A549 (cell line): ENCODE measurements at regions not wholly inside any gene's neighbourhood (a gene's known extent, or its start where the extent isn't known, plus 50 kb on each side); places are given as distances from the start of the nearest gene placed in this dataset.
A peak's percentile ranks its signal among the peaks of the same experiment; 100 is the strongest.

Experiments used
- ATAC-seq, 2 experiments: fragments of 200-7000 bp in 1 of 2; fragments of >200 bp in 1 of 2; cut with Nextera tagmentation in 1 of 2; cut with Tn5 transposase in 1 of 2; 3 replicates each; pipeline versions ENCODE4 v1.8.0 to v1.9.1; 2018 to 2020; ENCODE audit warnings: mild to moderate bottlenecking in 1 of 2, moderate library complexity in 1 of 2
- CTCF ChIA-PET: fragments of 300-600 bp; sonication (Branson Sonifier 250); formaldehyde crosslinking; extraction: SDS; loops from one replicate; lab custom pipeline; 2021; ENCODE audit warnings: antibody characterized with exemption, inconsistent platforms; lab: Yijun Ruan, JAX
- POLR2A ChIA-PET: fragments of 350-600 bp; formaldehyde crosslinking; extraction: SDS; loops from one replicate; lab custom pipeline; 2021; ENCODE audit warnings: antibody characterized with exemption, inconsistent platforms; lab: Yijun Ruan, JAX
- DNase-seq, 2 experiments: peaks; one replicate each; pipeline versions ENCODE4 v3.0.0 to v3.0.0-alpha.2; 2011 to 2016; ENCODE audit warnings: low read depth in 1 of 2, low spot score in 1 of 2
- FAIRE-seq: peaks from 2 replicates; lab custom pipeline; 2011; peaks lifted over from hg19 to GRCh38; lab: Jason Lieb, UNC
- H3K27ac ChIP-seq, 2 experiments: fragments of >200 bp; sonication (Bioruptor Twin); formaldehyde crosslinking; 3 replicates each; pipeline ENCODE4 v1.5.1; 2016 to 2017
- H3K4me1 ChIP-seq: fragments of >200 bp; sonication (Bioruptor Twin); formaldehyde crosslinking; 3 replicates; pipeline ENCODE4 v1.6.1; 2016
- H3K4me2 ChIP-seq: fragments of >200 bp; sonication (Bioruptor Twin); formaldehyde crosslinking; 3 replicates; pipeline ENCODE4 v1.6.1; 2016
- H3K4me3 ChIP-seq: fragments of >200 bp; sonication (Bioruptor Twin); formaldehyde crosslinking; 3 replicates; pipeline ENCODE4 v1.5.1; 2016
- H3K9me3 ChIP-seq: fragments of >200 bp; sonication (Bioruptor Twin); formaldehyde crosslinking; 3 replicates; pipeline ENCODE4 v1.6.1; 2016
- BHLHE40 ChIP-seq: IDR thresholded peaks from 2 replicates; pipeline ENCODE4 v1.6.1; 2012; ENCODE audit warnings: low read depth, low read length, inconsistent platforms
- CBX8 ChIP-seq: fragments of 200-600 bp; sonication (generic); IDR thresholded peaks from 2 replicates; pipeline ENCODE4 v1.6.1; 2016
- CEBPB ChIP-seq, 2 experiments: fragments of >200 bp in 1 of 2; sonication (Bioruptor Twin) in 1 of 2; formaldehyde crosslinking in 1 of 2; IDR thresholded peaks; 2 replicates each; pipeline ENCODE4 v1.6.1; 2012 to 2016
- CHD4 ChIP-seq: fragments of 200-600 bp; sonication (generic); IDR thresholded peaks from 2 replicates; pipeline ENCODE4 v1.6.1; 2016; ENCODE audit warnings: antibody characterized with exemption, mild to moderate bottlenecking, borderline replicate concordance
- CTCF ChIP-seq: fragments of >200 bp; sonication (Bioruptor Twin); formaldehyde crosslinking; IDR thresholded peaks from 3 replicates; pipeline ENCODE4 v1.5.1; 2016
- EP300 ChIP-seq, 2 experiments: fragments of >200 bp; sonication (Bioruptor Twin); formaldehyde crosslinking; IDR thresholded peaks; 2 replicates in 1 of 2; 3 replicates in 1 of 2; pipeline ENCODE4 v1.6.1; 2016 to 2017
- ESRRA ChIP-seq: fragments of 150-350 bp; IDR thresholded peaks from 2 replicates; pipeline ENCODE4 v1.6.1; 2014; ENCODE audit warnings: mild to moderate bottlenecking, low read length, borderline replicate concordance
- HDAC2 ChIP-seq: fragments of 200-600 bp; sonication (generic); IDR thresholded peaks from 2 replicates; pipeline ENCODE4 v1.6.1; 2016
- HOXA7 ChIP-seq: fragments of 250-450 bp; sonication (Bioruptor Pico); IDR thresholded peaks from 2 replicates; pipeline ENCODE4 v1.5.0; 2020; ENCODE audit warnings: mild to moderate bottlenecking, moderate library complexity
- JUN ChIP-seq, 2 experiments: fragments of >200 bp; sonication (Bioruptor Twin); formaldehyde crosslinking; IDR thresholded peaks; 2 replicates in 1 of 2; 3 replicates in 1 of 2; pipeline ENCODE4 v1.6.1; 2016 to 2017
- KDM1A ChIP-seq: fragments of 200-600 bp; sonication (generic); IDR thresholded peaks from 2 replicates; pipeline ENCODE4 v1.6.1; 2016; ENCODE audit warnings: low read depth, mild to moderate bottlenecking
- MAFK ChIP-seq: fragments of 450-650 bp; IDR thresholded peaks from 2 replicates; pipeline ENCODE4 v1.6.1; 2014; ENCODE audit not compliant: partially characterized antibody
- MAZ ChIP-seq: fragments of 150-350 bp; IDR thresholded peaks from 2 replicates; pipeline ENCODE4 v1.6.1; 2014; ENCODE audit warnings: antibody characterized with exemption, low read depth, low read length, borderline replicate concordance
- NFE2L2 ChIP-seq: fragments of 150-350 bp; conservative IDR thresholded peaks from 2 replicates; pipeline ENCODE4 v1.6.1; 2014; ENCODE audit warnings: low read length
- NR3C1 ChIP-seq: fragments of >200 bp; sonication (Bioruptor Twin); formaldehyde crosslinking; IDR thresholded peaks from 3 replicates; pipeline ENCODE4 v1.6.1; 2017
- PBX3 ChIP-seq: IDR thresholded peaks from 2 replicates; pipeline ENCODE4 v1.6.1; 2012
- PHF8 ChIP-seq: fragments of 200-600 bp; sonication (generic); IDR thresholded peaks from 2 replicates; pipeline ENCODE4 v1.6.1; 2016; ENCODE audit warnings: low read depth, mild to moderate bottlenecking, antibody characterized with exemption, moderate library complexity, borderline replicate concordance
- POLR2AphosphoS2 ChIP-seq: conservative IDR thresholded peaks from 2 replicates; pipeline ENCODE4 v1.6.1; 2012; ENCODE audit warnings: low read length, improper control_type of control experiment, inconsistent platforms
- RARB ChIP-seq: fragments of 250-450 bp; sonication (Bioruptor Pico); IDR thresholded peaks from 2 replicates; pipeline ENCODE4 v1.8.0; 2021; ENCODE audit warnings: mild to moderate bottlenecking, moderate library complexity
- RNF2 ChIP-seq: fragments of 200-600 bp; sonication (generic); IDR thresholded peaks from 2 replicates; pipeline ENCODE4 v1.6.1; 2016; ENCODE audit warnings: low read depth, mild to moderate bottlenecking, antibody characterized with exemption, moderate library complexity, borderline replicate concordance
- SMC3 ChIP-seq: fragments of >200 bp; sonication (Bioruptor Twin); formaldehyde crosslinking; IDR thresholded peaks from 3 replicates; pipeline ENCODE4 v1.6.1; 2018; ENCODE audit warnings: inconsistent platforms
- SREBF2 ChIP-seq: fragments of 450-650 bp; IDR thresholded peaks from 2 replicates; pipeline ENCODE4 v1.6.1; 2014; ENCODE audit warnings: mild to moderate bottlenecking, moderate library complexity
- TFCP2L1 ChIP-seq: fragments of 250-450 bp; sonication (Bioruptor Pico); IDR thresholded peaks from 2 replicates; pipeline ENCODE4 v1.5.0; 2021; ENCODE audit warnings: mild to moderate bottlenecking
- WGBS: methylation state at CpG from one replicate; pipeline ENCODE4 v1.1.6; 2017; ENCODE audit errors: missing lambda C conversion rate; 5-methylcytosine and 5-hydroxymethylcytosine counted together

GRCh38 chr9:102778746-102779145 is 216.4 kb upstream of the CYLC2 start:
- TF ChIP-seq RNF2: no peak
- TF ChIP-seq CTCF: no peak
- no peak for TF ChIP-seq TFCP2L1 (CRISPR knock-in tag)
- no peak for TF ChIP-seq PBX3
- TF ChIP-seq EP300 (IDR thresholded peaks at IDR 0.05): no peak
- no peak for TF ChIP-seq SREBF2
- TF ChIP-seq KDM1A: no peak
- no peak for TF ChIP-seq ESRRA
- TF ChIP-seq RARB (CRISPR knock-in tag): no peak
- no peak for TF ChIP-seq HDAC2
- no peak for TF ChIP-seq POLR2AphosphoS2
- TF ChIP-seq, all 56 proteins: peak for 0
- no peak overlapping the region for H3K4me2 ChIP-seq
- ChIA-PET POLR2A (no interaction called here), CTCF (no interaction called here)
- FAIRE-seq (no peak), ATAC-seq (no peak), DNase-seq (no peak)
- no peaks in the 10 kb centered on the region for H3K4me1 ChIP-seq
- 34% methylated on average over 4 of the region's 4 CpGs for WGBS
- no peak overlapping the region for H3K4me3 ChIP-seq
- H3K27ac ChIP-seq: no peak overlapping the region
- no peaks in the 10 kb centered on the region for H3K9me3 ChIP-seq

- ATAC-seq (no peak), DNase-seq (no peak), FAIRE-seq (no peak)
- 83% methylated on average over 3 of the region's 3 CpGs for WGBS
- Histone ChIP-seq H3K27ac (no peak overlapping the region), H3K4me2 (no peak overlapping the region), H3K4me3 (no peak overlapping the region)
- POLR2A ChIA-PET: no interaction called here
- TF ChIP-seq MAZ: no peak
- TF ChIP-seq MAFK: peak; percentile 88
- TF ChIP-seq, all 56 proteins: peak for 1
- no peaks in the 10 kb centered on the region for H3K4me1 ChIP-seq
- CTCF ChIA-PET: no interaction called here
- H3K9me3 ChIP-seq: no peaks in the 10 kb centered on the region
These were observed 224.4 kb upstream of the CYLC2 start for GRCh38 chr9:102770704-102771103.

GRCh38 chr9:102769307-102769706 is 225.8 kb upstream of the CYLC2 start:
- FAIRE-seq (no peak), DNase-seq (no peak), ATAC-seq (no peak)
- WGBS: 27% methylated on average over 1 of the region's 1 CpG
- TF ChIP-seq JUN (IDR thresholded peaks at IDR 0.05): no peak
- no peak for TF ChIP-seq NFE2L2
- no peak for TF ChIP-seq HOXA7 (CRISPR knock-in tag)
- no peak for TF ChIP-seq KDM1A
- TF ChIP-seq CBX8: no peak
- no peak for TF ChIP-seq BHLHE40
- no peak for TF ChIP-seq CEBPB (IDR thresholded peaks at IDR 0.05)
- TF ChIP-seq PHF8: no peak
- TF ChIP-seq EP300 (IDR thresholded peaks at IDR 0.05): no peak
- no peak for TF ChIP-seq CHD4
- no peaks in the 10 kb centered on the region for H3K9me3 ChIP-seq
- CTCF ChIA-PET: no interaction called here
- H3K4me2 ChIP-seq: no peak overlapping the region
- no peak overlapping the region for H3K27ac ChIP-seq
- no peak overlapping the region for H3K4me3 ChIP-seq
- POLR2A ChIA-PET: no interaction called here
- no peaks in the 10 kb centered on the region for H3K4me1 ChIP-seq

GRCh38 chr9:102768002-102768401 is 227.1 kb upstream of the CYLC2 start:
- TF ChIP-seq NFE2L2 (no peak), NR3C1 (no peak), SMC3 (no peak)
- FAIRE-seq (no peak), ATAC-seq (no peak), DNase-seq (no peak)
- Histone ChIP-seq H3K4me2 (no peak overlapping the region), H3K27ac (no peak overlapping the region), H3K9me3 (no peaks in the 10 kb centered on the region), H3K4me1 (no peaks in the 10 kb centered on the region), H3K4me3 (no peak overlapping the region)
- CTCF ChIA-PET: no interaction called here
- POLR2A ChIA-PET: no interaction called here
- 54% methylated on average over 3 of the region's 3 CpGs for WGBS
